ENCODE measurements at regions not wholly inside any gene's neighbourhood (a gene's known extent, or its start where the extent isn't known, plus 50 kb on each side); places are given as distances from the start of the nearest gene placed in this dataset.
A peak's percentile ranks its signal among the peaks of the same experiment; 100 is the strongest.
"Not testable (repeated sequence)": the region's sequence is repeated elsewhere in the genome, so short reads cannot be mapped to it uniquely, and the experiment has no call there.

DNA sequence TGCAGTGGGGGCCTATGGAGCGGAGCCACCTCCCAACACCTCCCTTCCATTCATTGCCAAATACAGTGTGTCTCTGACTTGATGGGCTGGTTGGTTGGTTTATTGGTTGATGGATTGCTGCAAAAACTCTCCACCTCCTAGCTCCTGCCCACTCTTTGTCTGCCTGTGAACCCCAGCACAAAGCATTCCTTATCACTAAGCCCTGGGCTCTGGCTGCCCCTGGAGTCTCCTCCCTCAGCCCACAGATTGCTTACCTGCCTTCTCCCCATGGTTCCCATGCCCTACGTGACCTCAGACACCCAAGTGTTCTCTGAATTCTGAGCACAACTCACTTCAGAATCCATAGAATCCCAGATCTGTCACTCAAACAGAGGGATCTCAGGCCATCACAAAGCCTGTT, 139.1 kb upstream of the TPM1 start:
- no peak for DNase-seq

GRCh38 chr15:62904041-62904910, 138.3 kb upstream of the TPM1 start:
- DNase-seq, result no peak

DNA sequence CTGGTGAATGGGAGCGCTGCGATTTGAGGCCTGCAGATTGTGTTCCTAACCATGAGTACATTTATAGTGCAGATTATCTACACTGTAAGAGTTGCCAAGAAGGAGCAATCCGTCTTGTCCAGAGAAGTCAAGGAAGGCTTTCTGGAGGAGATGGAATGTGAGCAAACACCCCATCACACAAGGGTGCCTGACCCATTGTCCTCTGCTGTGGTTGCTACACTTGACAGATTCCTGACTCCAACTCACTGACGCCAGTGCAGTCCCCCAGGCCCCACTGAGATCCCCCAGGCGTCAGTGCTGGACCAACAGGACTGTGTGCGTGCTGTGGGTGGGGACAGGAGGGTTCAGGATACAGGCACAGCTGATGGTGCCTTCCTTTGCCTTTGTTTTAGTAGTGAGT, 135.9 kb upstream of the TPM1 start:
- no peak for DNase-seq

GRCh38 chr15:62907275-62907674, 135.3 kb upstream of the TPM1 start:
- DNase-seq, result no peak

DNA sequence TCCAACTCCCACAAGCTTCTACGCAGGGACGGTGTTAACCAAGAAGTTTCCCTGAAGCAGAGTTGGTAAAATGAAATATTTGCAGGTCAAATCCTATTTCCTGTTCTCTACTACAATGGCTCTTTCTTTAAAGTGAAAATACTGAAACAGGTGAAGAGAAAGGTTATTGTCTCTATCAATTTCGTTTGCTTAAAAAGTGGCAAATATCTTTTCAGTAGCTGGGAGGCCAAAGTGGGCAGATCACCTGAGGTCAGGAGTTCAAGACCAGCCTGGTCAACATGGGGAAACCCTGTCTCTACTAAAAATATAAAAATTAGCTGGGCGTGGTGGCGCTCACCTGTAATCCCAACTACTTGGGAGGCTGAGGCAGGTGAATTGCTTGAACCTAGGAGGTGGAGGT, 134.2 kb upstream of the TPM1 start:
- DNase-seq, result not testable (repeated sequence)

DNA sequence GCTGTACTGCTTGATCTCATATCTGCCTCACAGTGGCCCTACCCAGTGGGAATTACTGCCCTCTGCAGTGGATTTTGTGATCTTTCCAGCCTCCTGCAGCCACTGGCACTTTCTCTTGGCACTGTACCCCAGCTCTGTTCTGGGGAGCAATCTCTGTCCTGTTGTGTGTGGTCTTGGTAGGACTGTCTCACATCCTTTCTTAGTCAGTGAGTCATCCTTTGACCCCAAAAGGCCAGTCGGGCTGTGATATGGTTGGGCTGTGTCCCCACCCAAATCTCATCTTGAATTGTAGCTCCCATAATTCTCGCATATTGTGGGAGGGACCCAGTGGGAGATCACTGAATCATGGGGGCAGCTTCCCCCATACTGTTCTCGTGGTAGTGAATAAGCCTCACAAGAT, 133.3 kb upstream of the TPM1 start:
- DNase-seq, result no peak

GRCh38 chr15:62912282-62912681, 130.3 kb upstream of the TPM1 start:
- no peak for DNase-seq

DNA sequence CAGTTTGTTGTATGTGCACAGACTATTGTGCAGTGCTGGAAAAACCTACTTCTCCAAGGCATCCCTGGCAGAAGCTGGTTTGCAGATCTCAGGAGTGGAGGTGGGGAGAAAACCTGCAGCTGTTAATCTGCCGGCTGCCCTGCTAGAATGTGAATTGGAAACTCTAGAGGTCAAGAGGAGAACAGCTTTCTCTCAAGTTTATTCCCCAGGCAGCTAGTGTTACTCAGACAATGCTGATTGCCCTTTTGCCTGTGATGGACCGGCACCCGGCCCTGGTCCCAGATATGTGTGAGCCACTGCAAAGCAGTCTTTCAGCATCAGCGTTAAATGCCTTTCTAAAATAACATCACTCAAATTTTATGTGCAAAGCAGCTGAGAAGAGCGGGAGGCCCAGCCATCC, 129.7 kb upstream of the TPM1 start:
- DNase-seq, result no peak

- DNase-seq, result no peak
These were observed 129.3 kb upstream of the TPM1 start for GRCh38 chr15:62913246-62913645.

GRCh38 chr15:62914461-62915079, 128.0 kb upstream of the TPM1 start:
- DNase-seq, result no peak

DNA sequence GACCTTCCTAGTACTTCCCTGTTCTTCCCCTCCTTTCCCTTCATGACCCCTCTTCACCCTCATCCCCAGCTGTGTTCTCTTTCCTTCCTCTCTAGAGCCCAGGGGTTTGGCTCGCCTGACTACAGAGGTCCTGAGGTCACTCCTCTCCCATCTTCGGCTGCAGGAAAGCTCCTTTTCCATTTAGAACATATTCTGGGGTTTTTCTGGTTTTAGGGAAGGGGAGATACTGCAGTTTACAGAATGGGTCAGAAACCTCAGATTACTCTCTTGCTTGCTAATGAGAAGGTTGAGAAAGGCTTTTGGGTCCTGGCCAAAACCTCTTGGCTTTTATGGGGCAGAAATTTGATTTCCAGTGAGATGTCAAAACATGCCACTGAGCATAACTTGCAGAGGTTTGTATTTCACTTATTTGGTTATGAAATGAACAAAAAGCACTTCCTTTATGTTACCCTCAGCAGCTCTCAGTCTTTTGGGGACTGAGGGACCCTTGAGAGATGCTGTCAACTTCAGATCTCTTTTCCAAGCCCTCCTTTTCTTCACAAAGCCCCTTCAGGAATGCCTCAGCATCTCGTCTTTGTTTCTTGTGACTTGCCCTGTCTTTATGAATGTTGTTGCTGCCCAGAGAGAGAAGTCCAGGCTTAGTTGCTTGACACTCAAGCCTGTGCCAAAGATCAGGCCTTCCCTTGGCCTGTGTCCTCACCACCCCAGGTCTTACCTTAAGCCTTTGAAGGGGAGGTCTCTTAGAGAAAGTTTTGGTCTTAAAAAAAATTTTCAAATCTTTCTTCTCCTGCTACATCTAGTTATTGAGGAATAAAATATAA, 121.7 kb upstream of the TPM1 start:
- peak in 1 of 2 experiments; percentile 8 for DNase-seq

DNA sequence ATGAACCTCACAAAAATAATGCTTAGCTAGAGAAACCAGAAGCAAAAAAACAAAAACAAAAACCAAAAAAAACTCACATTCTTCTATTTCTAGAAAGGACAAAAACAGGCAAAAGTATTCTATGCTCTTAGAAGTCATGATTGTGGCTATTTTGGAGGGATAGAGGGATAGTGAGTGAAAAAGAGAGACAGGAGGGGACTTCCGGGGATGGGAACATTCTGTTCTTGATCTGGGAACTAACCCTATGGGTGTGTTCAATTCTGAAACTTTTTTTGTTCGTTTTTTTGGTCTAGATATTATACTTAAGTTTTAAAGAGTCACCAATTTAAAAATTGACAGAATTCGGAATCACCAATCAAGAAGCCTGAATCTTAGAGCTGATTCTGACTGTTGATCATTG, 120.0 kb upstream of the TPM1 start:
- no peak for DNase-seq

DNA sequence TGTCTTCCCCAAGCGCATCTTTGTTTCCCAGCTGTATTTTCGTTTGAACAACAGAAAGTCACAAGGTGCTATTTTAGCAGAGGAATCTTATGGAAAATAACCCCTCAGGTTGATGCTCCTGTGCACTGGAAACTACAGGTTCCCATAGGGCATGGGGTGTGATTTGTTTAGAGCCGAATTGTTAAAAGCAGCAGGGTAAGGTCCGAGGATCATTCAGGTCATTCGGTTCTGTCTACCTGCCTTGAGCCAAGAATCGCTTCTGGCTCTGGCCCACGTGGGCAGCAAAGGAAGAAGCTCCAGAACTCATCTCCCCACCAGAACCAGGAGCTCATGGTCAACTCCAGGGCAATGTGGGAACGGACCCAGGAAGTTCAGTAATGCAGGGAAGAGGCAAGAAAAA, 116.7 kb upstream of the TPM1 start:
- no peak for DNase-seq

GRCh38 chr15:62927196-62927595, 115.4 kb upstream of the TPM1 start:
- DNase-seq, result no peak

GRCh38 chr15:62927836-62928235, 114.7 kb upstream of the TPM1 start:
- DNase-seq, result no peak

- DNase-seq, result peak in 1 of 2 experiments; percentile 53
These were observed 114.1 kb upstream of the TPM1 start for GRCh38 chr15:62928242-62928999.

GRCh38 chr15:62929000-62929357, 113.6 kb upstream of the TPM1 start:
- DNase-seq, result peak in 1 of 2 experiments; percentile 31

- no peak for DNase-seq
These were observed 110.9 kb upstream of the TPM1 start for GRCh38 chr15:62931650-62932049.

GRCh38 chr15:62932436-62932835, 110.1 kb upstream of the TPM1 start:
- DNase-seq, result no peak

- no peak for DNase-seq
These were observed 109.2 kb upstream of the TPM1 start for GRCh38 chr15:62933386-62933785.

- no peak for DNase-seq
These were observed 108.1 kb upstream of the TPM1 start for GRCh38 chr15:62934236-62934971.

Measured in NCI-H446 (cell line).